ENCODE measurements at regions not wholly inside any gene's neighbourhood (a gene's known extent, or its start where the extent isn't known, plus 50 kb on each side); places are given as distances from the start of the nearest gene placed in this dataset.

DNA sequence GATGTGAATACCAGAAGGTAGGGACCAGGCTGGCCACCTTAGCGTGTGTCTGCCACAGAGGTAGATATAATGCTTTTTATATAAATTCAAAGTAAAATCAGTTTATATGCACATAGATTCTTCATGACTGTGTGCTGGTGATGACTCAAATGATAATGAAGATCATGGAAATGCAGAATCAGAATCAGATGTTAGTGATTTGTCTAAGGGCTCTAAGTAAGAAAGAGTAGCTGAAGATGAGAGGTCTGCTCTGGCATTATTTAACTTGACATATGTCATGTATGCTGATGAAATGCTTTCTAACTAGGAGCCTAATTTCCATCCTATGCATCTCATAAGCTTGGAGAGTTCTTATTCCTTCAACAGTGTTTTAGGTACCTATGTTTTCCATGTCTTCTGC is 50.3 kb upstream of the DPH6 start:
- Mint-ChIP-seq H3K27ac (no peak overlapping the region), H3K36me3 (ENCODE audit: low read depth) (no peaks in the 10 kb centered on the region), H3K4me3 (no peak overlapping the region), H3K27me3 (peaks cover 21% of the 10 kb centered on the region), H3K4me1 (ENCODE audit: low read depth) (no peaks in the 10 kb centered on the region), H3K9me3 (peaks cover 6% of the 10 kb centered on the region)
- no peak for DNase-seq

DNA sequence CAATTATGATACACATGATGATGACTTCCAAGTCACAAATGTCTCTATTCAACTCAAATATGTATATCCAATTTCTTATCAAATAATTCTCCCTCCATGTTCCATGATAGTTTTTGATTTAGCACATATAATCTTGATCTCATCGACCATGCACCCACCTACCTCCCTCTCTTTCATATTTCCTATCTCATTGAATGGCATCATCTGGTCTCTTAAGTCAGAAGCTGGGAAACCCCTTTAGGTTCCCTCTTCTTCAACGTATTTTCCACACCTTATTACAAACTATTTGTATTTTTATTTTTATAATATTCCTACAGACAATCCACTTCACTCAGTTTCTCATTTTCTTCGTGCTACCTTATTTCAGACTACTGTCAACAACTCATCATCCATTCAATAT is 56.9 kb upstream of the DPH6 start:
- no peaks in the 10 kb centered on the region for H3K4me1 Mint-ChIP-seq (ENCODE audit: low read depth)
- DNase-seq, result no peak
- peaks cover 16% of the 10 kb centered on the region for H3K27me3 Mint-ChIP-seq
- no peaks in the 10 kb centered on the region for H3K36me3 Mint-ChIP-seq (ENCODE audit: low read depth)
- no peak overlapping the region for H3K27ac Mint-ChIP-seq
- H3K4me3 Mint-ChIP-seq, result no peak overlapping the region
- no peaks in the 10 kb centered on the region for H3K9me3 Mint-ChIP-seq

DNA sequence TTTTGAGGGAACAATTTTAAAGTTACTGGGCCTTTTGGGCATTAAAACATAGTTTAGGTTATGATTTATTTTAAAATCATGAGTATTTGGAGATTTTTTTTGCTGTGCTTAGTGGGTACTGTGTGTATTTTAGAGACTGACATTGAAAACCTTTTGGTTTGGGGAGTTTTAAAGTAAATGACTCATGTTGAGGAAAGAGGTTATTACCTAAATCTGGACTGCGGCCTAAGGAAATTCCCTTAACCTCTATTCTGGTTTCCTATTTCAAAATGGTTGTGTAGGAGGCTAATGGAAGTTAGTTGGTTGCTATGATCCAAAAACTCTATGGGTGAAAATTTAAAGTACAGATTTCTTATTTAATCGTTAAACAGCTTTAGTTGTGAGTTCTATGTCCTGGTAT is 57.3 kb upstream of the DPH6 start:
- Mint-ChIP-seq H3K9me3 (no peaks in the 10 kb centered on the region), H3K4me1 (ENCODE audit: low read depth) (no peaks in the 10 kb centered on the region), H3K27ac (no peak overlapping the region), H3K36me3 (ENCODE audit: low read depth) (no peaks in the 10 kb centered on the region), H3K27me3 (peaks cover 15% of the 10 kb centered on the region), H3K4me3 (no peak overlapping the region)
- DNase-seq, result no peak

DNA sequence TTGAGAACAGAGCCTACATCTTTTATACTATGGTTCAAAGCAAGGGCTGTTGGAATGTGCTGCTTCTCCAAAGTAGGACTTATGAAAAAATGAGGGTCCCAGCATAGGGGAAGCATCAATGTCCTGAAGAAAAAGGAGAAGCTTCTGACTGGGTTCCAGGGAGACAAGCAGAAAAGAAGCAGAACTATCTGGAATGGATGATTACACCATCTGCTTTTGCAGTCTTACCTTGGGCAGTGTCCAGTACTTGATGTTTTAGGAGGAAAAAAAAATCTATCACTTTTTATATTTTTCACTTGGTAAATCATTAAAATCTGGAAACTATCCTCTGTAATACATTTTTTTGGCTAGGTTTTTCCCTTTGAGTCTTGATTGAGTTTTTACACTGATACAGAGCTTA is 57.9 kb upstream of the DPH6 start:
- Mint-ChIP-seq H3K4me1 (ENCODE audit: low read depth) (no peaks in the 10 kb centered on the region), H3K36me3 (ENCODE audit: low read depth) (no peaks in the 10 kb centered on the region), H3K27ac (no peak overlapping the region), H3K27me3 (peaks cover 10% of the 10 kb centered on the region), H3K9me3 (no peaks in the 10 kb centered on the region), H3K4me3 (no peak overlapping the region)
- DNase-seq, result no peak

DNA sequence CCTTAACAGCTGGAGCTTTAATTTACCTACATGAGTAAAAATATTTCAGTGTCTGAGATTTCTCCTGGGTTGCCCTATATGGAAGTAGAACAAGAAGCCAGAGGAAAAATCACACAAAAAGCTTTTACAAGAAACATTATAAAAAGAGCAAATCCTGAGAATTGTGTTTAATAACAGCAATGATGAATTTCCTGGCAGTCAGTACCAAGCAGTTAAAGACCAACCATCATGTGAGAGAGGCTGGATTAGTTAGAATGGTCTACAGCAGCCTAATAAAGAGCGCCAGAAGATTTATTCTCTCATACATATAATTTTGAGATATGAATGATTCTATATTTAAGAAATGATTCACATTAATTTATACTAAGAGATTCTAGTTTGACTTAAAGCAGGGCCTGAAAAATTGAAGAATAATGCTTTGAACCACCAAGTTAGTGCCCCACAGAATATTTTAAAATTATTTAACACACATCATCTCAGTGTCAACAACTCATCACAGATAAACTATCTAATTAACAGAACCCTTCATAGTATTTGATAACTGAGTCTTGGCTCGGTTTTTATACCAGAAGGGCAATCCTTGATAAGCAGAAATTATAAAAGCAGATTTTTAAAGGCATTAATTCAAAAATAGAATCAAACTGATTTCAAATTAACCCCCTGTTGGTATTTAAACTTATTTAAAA is 59.9 kb upstream of the DPH6 start:
- Mint-ChIP-seq H3K9me3 (peaks cover 2% of the 10 kb centered on the region), H3K27me3 (peaks cover 5% of the 10 kb centered on the region), H3K27ac (no peak overlapping the region), H3K4me3 (no peak overlapping the region), H3K36me3 (ENCODE audit: low read depth) (no peaks in the 10 kb centered on the region), H3K4me1 (ENCODE audit: low read depth) (no peaks in the 10 kb centered on the region)
- no peak for DNase-seq

DNA sequence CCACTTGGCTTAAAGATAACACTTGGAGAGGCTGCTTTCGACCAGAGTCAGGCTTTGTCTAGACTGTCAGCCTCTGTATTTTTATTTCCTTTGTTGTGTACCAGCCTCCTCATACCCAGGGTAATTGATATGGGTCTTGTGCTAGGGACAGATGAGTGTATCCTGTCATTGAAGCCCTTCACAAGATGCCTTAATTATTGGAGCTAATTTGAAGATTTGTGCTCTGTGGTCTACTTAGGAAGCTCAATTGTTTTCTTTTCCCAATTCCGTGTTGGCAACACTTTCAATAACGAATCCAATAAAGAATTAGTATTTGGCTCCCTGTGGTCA is 60.5 kb upstream of the DPH6 start:
- H3K9me3 Mint-ChIP-seq, result peaks cover 2% of the 10 kb centered on the region
- peaks cover 5% of the 10 kb centered on the region for H3K27me3 Mint-ChIP-seq
- no peak overlapping the region for H3K27ac Mint-ChIP-seq
- no peaks in the 10 kb centered on the region for H3K36me3 Mint-ChIP-seq (ENCODE audit: low read depth)
- no peak for DNase-seq
- no peaks in the 10 kb centered on the region for H3K4me1 Mint-ChIP-seq (ENCODE audit: low read depth)
- no peak overlapping the region for H3K4me3 Mint-ChIP-seq

DNA sequence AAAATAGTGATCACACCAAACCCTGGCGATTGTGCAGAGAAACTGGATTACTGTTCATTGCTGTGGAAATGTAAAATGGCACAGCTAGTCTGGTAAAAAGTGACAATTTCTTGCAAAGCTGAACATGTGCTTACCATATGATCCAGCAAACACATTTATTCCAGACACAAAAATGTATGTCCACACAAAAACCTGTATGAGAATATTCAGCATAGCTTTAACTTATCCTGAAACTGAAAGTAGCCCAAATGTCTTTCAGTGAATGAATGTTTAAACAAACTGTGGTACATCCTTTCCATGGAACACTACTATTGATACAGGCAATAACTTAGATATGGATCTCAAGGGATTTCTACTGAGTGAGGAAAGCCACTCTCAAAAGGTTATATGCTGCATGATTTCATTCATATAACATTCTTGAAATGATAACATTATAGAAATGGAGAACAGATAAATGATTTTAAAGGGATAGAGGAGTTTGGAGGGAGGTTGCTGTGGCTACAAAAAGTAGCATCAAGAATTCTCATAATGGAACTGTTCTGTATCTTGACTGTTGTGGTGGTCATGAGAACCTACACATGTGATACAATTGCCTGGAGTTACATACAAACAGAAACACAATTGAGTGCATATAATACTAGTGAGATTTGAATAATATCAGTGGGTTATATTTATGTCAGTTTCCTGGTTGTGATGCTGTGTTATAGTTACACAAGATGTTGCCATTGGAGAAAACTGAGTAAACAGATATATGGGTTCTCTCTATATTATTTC is 70.7 kb upstream of the DPH6 start:
- Mint-ChIP-seq H3K4me3 (no peak overlapping the region), H3K36me3 (ENCODE audit: low read depth) (no peaks in the 10 kb centered on the region), H3K27me3 (peaks cover 24% of the 10 kb centered on the region), H3K27ac (no peak overlapping the region), H3K4me1 (ENCODE audit: low read depth) (no peaks in the 10 kb centered on the region), H3K9me3 (peaks cover 10% of the 10 kb centered on the region)
- no peak for DNase-seq

DNA sequence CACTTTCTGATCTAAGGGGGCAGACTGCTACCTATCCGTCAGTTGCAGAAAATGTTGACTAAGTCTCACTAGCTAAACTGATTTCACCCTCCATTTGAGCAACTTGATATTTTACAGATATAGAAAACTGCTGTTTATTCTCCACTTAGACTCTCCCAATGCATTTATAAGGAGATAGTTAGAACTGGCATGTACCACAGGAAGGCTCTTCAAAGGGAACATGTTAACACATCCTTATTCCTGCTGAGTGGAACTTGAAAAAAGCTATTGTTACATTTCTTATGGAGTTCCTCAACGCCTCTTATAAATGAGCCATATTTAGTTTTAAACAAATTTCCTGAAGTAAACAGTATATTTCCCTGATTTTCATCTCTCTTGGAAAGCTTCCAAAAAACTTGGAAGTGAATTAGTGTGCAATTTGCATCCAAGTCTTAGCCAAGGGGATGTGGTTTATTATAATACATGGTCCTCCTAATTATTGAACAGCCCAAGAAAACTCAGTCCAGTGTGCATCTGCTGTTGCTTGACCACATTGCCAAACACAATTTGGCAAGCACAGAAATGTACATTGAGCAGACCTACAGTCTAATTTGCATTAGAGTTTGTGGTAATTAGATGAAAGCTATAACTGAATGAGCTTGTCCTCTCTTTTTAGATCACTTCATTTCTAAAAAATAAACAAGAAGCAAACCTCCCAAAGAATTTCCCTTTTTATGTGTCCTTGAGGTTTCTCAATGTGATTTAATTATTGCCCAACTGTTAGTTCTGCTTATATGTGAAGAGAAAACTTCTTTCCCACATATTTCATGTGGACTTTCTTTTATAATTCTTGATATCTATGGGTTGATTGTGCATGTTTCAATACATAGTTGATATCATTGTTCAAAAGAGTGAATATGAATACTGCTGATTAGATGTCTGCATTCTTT is 72.6 kb upstream of the DPH6 start:
- peaks cover 21% of the 10 kb centered on the region for H3K27me3 Mint-ChIP-seq
- H3K36me3 Mint-ChIP-seq (ENCODE audit: low read depth), result no peaks in the 10 kb centered on the region
- no peak for DNase-seq
- H3K27ac Mint-ChIP-seq, result no peak overlapping the region
- H3K9me3 Mint-ChIP-seq, result peaks cover 6% of the 10 kb centered on the region
- no peaks in the 10 kb centered on the region for H3K4me1 Mint-ChIP-seq (ENCODE audit: low read depth)
- no peak overlapping the region for H3K4me3 Mint-ChIP-seq

DNA sequence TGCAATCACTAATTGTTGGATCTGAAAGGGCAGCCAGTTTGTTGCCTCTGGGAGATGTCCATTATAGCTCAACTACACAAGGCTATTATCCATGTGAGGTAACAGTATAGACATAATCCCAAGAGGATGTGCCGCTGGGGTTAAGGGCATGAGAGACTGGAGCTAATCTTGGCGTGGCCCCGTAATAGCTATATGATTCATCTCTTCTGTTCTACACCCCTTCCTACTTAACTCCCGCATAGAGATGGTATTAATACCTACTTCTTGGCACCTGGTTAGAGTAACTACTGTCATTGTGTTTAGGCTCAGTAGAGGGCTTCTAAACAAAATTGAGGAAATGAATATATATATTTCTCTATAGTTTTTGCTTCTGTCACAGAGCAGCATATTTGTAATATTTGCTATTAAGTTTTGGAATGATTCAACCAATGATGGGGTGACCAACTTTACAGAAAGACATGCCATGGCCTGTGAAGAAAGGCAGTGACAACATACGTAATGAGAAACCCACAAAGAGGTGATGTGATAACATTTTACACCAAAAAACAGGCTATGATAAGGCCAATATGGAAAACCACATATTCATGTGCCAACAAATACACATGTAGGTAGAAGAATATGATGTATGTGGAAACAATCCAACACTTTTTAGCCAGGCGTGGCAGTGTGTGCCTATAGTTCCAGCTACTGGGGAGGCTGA is 76.8 kb upstream of the DPH6 start:
- Mint-ChIP-seq H3K9me3 (no peaks in the 10 kb centered on the region), H3K4me1 (ENCODE audit: low read depth) (no peaks in the 10 kb centered on the region), H3K27me3 (peaks cover 22% of the 10 kb centered on the region), H3K36me3 (ENCODE audit: low read depth) (no peaks in the 10 kb centered on the region), H3K27ac (no peak overlapping the region), H3K4me3 (no peak overlapping the region)
- no peak for DNase-seq

DNA sequence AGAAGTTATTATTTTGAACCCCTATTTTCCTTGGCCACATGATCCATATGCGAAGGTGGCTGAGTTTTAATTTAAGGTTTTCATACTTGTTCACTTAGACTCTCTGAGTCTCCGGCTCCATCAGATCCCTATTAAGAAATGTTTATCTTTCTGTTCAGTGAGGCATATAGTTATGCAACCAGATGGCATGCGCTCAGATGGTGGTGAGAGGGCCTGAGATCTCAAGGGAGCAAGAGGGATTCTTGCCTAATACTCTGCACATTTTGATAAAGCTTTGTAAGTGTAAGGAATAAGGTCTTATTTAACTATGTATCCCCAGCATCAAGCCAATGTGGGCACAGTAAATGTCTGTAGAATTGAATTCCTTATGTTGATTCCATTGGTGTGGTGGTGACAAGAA is 78.9 kb upstream of the DPH6 start:
- DNase-seq, result no peak
- Mint-ChIP-seq H3K27ac (no peak overlapping the region), H3K9me3 (no peaks in the 10 kb centered on the region), H3K4me1 (ENCODE audit: low read depth) (no peaks in the 10 kb centered on the region), H3K36me3 (ENCODE audit: low read depth) (no peaks in the 10 kb centered on the region), H3K27me3 (peaks cover 21% of the 10 kb centered on the region), H3K4me3 (no peak overlapping the region)

DNA sequence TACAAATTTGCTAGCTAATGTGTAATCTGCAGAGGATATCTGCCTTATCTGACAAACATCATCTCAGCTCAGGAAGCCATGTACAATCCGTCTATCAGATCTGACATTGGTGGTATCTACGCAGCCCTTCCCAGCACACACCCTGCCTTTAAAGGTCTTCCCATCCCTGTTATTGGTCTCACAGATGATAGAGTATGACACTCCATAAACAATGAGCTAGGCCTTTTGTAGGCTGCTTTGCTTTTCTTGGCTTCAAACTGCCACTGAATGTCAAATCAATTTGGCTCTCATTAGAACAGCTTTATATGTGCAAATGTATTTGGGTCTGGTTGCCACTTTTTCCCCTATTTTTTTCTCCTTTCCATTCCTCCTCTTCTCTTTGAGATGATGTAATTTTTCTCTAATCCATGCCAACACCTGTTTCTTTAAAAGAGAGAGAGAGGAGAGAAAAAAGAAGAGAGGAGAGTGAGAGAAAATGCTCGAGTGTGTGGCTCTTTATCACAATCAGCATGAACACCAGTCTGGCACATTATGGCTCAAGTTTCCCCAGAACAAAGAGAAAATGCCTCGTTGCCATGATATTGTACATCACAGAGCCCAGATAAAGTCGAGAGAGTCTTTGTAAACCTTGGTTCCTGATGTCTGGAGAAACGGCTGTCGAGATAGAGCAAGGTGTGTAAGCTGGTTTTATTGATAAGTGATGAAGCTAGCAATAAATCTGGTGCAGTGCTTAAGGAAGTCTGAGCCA is 80.8 kb upstream of the DPH6 start:
- no peaks in the 10 kb centered on the region for H3K4me1 Mint-ChIP-seq (ENCODE audit: low read depth)
- no peak overlapping the region for H3K27ac Mint-ChIP-seq
- peaks cover 21% of the 10 kb centered on the region for H3K27me3 Mint-ChIP-seq
- H3K9me3 Mint-ChIP-seq, result no peaks in the 10 kb centered on the region
- DNase-seq, result no peak
- no peaks in the 10 kb centered on the region for H3K36me3 Mint-ChIP-seq (ENCODE audit: low read depth)
- H3K4me3 Mint-ChIP-seq, result no peak overlapping the region

DNA sequence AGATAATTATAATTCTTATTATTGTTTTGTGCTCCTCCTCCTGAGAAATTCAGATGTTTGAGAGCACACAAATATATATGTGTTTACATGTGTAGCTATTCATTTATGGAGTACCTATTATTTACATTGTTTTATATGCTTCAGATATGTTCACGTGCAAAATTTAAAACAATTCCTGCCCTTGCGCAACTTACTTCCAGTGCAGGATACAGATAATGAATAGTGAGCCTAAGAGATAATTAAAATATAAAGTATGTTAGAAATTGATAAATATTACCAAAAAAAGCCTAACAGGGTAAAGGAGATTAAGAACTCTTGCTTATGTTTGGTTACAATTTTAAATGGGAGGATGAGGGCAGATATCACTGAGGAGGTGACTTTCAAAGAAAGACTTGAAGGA is 81.7 kb upstream of the DPH6 start:
- Mint-ChIP-seq H3K36me3 (ENCODE audit: low read depth) (no peaks in the 10 kb centered on the region), H3K4me3 (no peak overlapping the region), H3K27ac (no peak overlapping the region), H3K9me3 (no peaks in the 10 kb centered on the region), H3K4me1 (ENCODE audit: low read depth) (no peaks in the 10 kb centered on the region), H3K27me3 (peaks cover 28% of the 10 kb centered on the region)
- DNase-seq, result no peak

DNA sequence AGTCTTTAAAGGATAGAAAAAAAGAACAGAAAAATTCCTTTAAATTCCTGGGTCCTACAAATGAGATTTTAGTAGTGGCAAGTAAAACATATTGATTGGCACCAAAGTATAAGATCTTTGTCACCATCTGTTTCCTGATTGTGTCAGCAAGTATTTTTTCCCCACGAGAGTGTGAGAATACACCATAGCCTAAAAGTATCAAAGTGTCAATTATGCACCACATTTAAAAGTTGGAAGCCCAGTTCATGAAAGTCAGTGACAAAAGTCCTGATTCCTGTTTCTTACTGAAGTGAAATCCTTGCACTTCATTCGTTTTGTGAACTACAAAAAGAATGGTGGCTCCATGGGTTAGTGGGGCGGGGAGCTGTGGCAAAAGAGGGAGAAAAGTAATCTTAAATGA is 83.8 kb upstream of the DPH6 start:
- Mint-ChIP-seq H3K9me3 (no peaks in the 10 kb centered on the region), H3K27me3 (peaks cover 36% of the 10 kb centered on the region), H3K4me3 (no peak overlapping the region), H3K36me3 (ENCODE audit: low read depth) (no peaks in the 10 kb centered on the region), H3K27ac (no peak overlapping the region), H3K4me1 (ENCODE audit: low read depth) (no peaks in the 10 kb centered on the region)
- DNase-seq, result no peak

DNA sequence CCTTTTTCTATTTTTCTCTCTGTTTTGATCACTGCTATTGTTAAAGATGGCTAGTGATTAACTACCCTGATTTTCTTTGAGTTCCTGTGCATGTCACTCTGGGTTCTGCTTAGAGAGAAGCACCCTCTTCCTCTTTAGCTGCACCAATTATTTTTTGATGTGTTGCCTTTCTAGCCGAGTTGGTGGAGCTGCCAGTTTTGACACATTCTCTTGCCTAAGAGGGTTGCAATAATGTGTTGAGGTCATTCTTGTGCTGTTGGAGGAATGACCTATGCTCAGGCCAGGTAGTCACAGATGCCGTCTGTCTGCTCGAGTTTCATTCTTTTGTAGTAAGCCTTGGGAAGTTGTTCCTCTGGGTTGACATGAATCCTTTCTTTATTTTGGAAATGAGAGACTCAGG is 84.6 kb upstream of the DPH6 start:
- no peak overlapping the region for H3K27ac Mint-ChIP-seq
- H3K27me3 Mint-ChIP-seq, result peaks cover 43% of the 10 kb centered on the region
- no peaks in the 10 kb centered on the region for H3K4me1 Mint-ChIP-seq (ENCODE audit: low read depth)
- H3K36me3 Mint-ChIP-seq (ENCODE audit: low read depth), result no peaks in the 10 kb centered on the region
- H3K9me3 Mint-ChIP-seq, result no peaks in the 10 kb centered on the region
- H3K4me3 Mint-ChIP-seq, result no peak overlapping the region
- no peak for DNase-seq

All from activated T-cell treated with anti-CD3 and anti-CD28 coated beads, Interleukin-2, amount 50 U/mL, for 24 hours (primary cell).